ENCODE measurements at regions not wholly inside any gene's neighbourhood (a gene's known extent, or its start where the extent isn't known, plus 50 kb on each side); places are given as distances from the start of the nearest gene placed in this dataset.
"Not testable (repeated sequence)": the region's sequence is repeated elsewhere in the genome, so short reads cannot be mapped to it uniquely, and the experiment has no call there.

- DNase-seq (ENCODE audit: low read depth): no peak
- H3K4me3 ChIP-seq (replicated peaks; ENCODE audit: low read depth, low read length): no peak overlapping the region
- TF ChIP-seq CTCF (IDR thresholded peaks at IDR 0.05; ENCODE audit: low read length, missing control alignments): no peak
These were observed 872.2 kb downstream of the ANKRD7 start for GRCh38 chr7:119096683-119097082.

- not testable (repeated sequence) for H3K4me3 ChIP-seq (replicated peaks; ENCODE audit: low read depth, low read length); DNase-seq (ENCODE audit: low read depth)
These were observed 876.2 kb downstream of the ANKRD7 start for GRCh38 chr7:119100611-119101258.

GRCh38 chr7:119102291-119102690, 877.8 kb downstream of the ANKRD7 start:
- no peak for TF ChIP-seq CTCF (IDR thresholded peaks at IDR 0.05; ENCODE audit: low read length, missing control alignments)
- no peak overlapping the region for H3K4me3 ChIP-seq (replicated peaks; ENCODE audit: low read depth, low read length)
- no peak for DNase-seq (ENCODE audit: low read depth)

GRCh38 chr7:119105381-119105780, 880.9 kb downstream of the ANKRD7 start:
- no peak for TF ChIP-seq CTCF (IDR thresholded peaks at IDR 0.05; ENCODE audit: low read length, missing control alignments)
- H3K4me3 ChIP-seq (replicated peaks; ENCODE audit: low read depth, low read length): no peak overlapping the region
- no peak for DNase-seq (ENCODE audit: low read depth)

- no peak for TF ChIP-seq CTCF (IDR thresholded peaks at IDR 0.05; ENCODE audit: low read length, missing control alignments)
- no peak overlapping the region for H3K4me3 ChIP-seq (replicated peaks; ENCODE audit: low read depth, low read length)
- DNase-seq (ENCODE audit: low read depth): no peak
These were observed 898.8 kb downstream of the ANKRD7 start for GRCh38 chr7:119123326-119123725.

GRCh38 chr7:119127706-119128105, 903.2 kb downstream of the ANKRD7 start:
- no peak for TF ChIP-seq CTCF (IDR thresholded peaks at IDR 0.05; ENCODE audit: low read length, missing control alignments)
- no peak overlapping the region for H3K4me3 ChIP-seq (replicated peaks; ENCODE audit: low read depth, low read length)
- DNase-seq (ENCODE audit: low read depth): no peak

- no peak for DNase-seq (ENCODE audit: low read depth)
- TF ChIP-seq CTCF (IDR thresholded peaks at IDR 0.05; ENCODE audit: low read length, missing control alignments): no peak
- H3K4me3 ChIP-seq (replicated peaks; ENCODE audit: low read depth, low read length): no peak overlapping the region
These were observed 907.9 kb downstream of the ANKRD7 start for GRCh38 chr7:119132436-119132835.
